HG02970 (cell line): ENCODE measurements at regions not wholly inside any gene's neighbourhood (a gene's known extent, or its start where the extent isn't known, plus 50 kb on each side); places are given as distances from the start of the nearest gene placed in this dataset.
"Not testable (repeated sequence)": the region's sequence is repeated elsewhere in the genome, so short reads cannot be mapped to it uniquely, and the experiment has no call there.

Experiments
- ATAC-seq: cut with Tn5 transposase; IDR thresholded peaks from one replicate; pipeline ENCODE4 v1.9.1; 2021; ENCODE audit warnings: mild to moderate bottlenecking, moderate library complexity, moderate number of reproducible peaks; ENCODE audit not compliant: unreplicated experiment, low FRiP score

GRCh38 chr12:59365133-59365532, 230.7 kb upstream of the SLC16A7 start:
- ATAC-seq, result no peak

- ATAC-seq, result no peak
These were observed 238.0 kb upstream of the SLC16A7 start for GRCh38 chr12:59357811-59358210.

GRCh38 chr12:59346248-59346647, 249.6 kb upstream of the SLC16A7 start:
- ATAC-seq, result not testable (repeated sequence)

- no peak for ATAC-seq
These were observed 250.4 kb upstream of the SLC16A7 start for GRCh38 chr12:59345406-59345805.

- ATAC-seq, result no peak
These were observed 251.6 kb upstream of the SLC16A7 start for GRCh38 chr12:59344224-59344623.

GRCh38 chr12:59329462-59329861, 266.4 kb upstream of the SLC16A7 start:
- ATAC-seq, result no peak

GRCh38 chr12:59328395-59329075, 267.3 kb upstream of the SLC16A7 start:
- not testable (repeated sequence) for ATAC-seq

- not testable (repeated sequence) for ATAC-seq
These were observed 269.4 kb upstream of the SLC16A7 start for GRCh38 chr12:59326457-59326856.

GRCh38 chr12:59322473-59322872, 273.4 kb upstream of the SLC16A7 start:
- no peak for ATAC-seq

- no peak for ATAC-seq
These were observed 274.6 kb upstream of the SLC16A7 start for GRCh38 chr12:59321278-59321677.

GRCh38 chr12:59320112-59320511, 275.7 kb upstream of the SLC16A7 start:
- no peak for ATAC-seq

- no peak for ATAC-seq
These were observed 276.9 kb upstream of the SLC16A7 start for GRCh38 chr12:59318940-59319339.

- ATAC-seq, result no peak
These were observed 278.2 kb upstream of the SLC16A7 start for GRCh38 chr12:59317598-59317997.

- no peak for ATAC-seq
These were observed 278.9 kb upstream of the SLC16A7 start for GRCh38 chr12:59316938-59317337.

- ATAC-seq, result not testable (repeated sequence)
These were observed 279.5 kb upstream of the SLC16A7 start for GRCh38 chr12:59316354-59316753.

GRCh38 chr12:59314209-59314608, 281.6 kb upstream of the SLC16A7 start:
- ATAC-seq, result no peak

GRCh38 chr12:59304077-59304721, 291.6 kb upstream of the SLC16A7 start:
- no peak for ATAC-seq

GRCh38 chr12:59298296-59298695, 297.5 kb upstream of the SLC16A7 start:
- no peak for ATAC-seq

GRCh38 chr12:59294221-59294620, 301.6 kb upstream of the SLC16A7 start:
- ATAC-seq, result no peak

- ATAC-seq, result no peak
These were observed 312.8 kb upstream of the SLC16A7 start for GRCh38 chr12:59282999-59283398.

- not testable (repeated sequence) for ATAC-seq
These were observed 322.3 kb upstream of the SLC16A7 start for GRCh38 chr12:59273561-59273960.

- no peak for ATAC-seq
These were observed 327.5 kb upstream of the SLC16A7 start for GRCh38 chr12:59268295-59268809.
